ENCODE measurements at regions not wholly inside any gene's neighbourhood (a gene's known extent, or its start where the extent isn't known, plus 50 kb on each side); places are given as distances from the start of the nearest gene placed in this dataset.

- TF ChIP-seq, protein P1, sequence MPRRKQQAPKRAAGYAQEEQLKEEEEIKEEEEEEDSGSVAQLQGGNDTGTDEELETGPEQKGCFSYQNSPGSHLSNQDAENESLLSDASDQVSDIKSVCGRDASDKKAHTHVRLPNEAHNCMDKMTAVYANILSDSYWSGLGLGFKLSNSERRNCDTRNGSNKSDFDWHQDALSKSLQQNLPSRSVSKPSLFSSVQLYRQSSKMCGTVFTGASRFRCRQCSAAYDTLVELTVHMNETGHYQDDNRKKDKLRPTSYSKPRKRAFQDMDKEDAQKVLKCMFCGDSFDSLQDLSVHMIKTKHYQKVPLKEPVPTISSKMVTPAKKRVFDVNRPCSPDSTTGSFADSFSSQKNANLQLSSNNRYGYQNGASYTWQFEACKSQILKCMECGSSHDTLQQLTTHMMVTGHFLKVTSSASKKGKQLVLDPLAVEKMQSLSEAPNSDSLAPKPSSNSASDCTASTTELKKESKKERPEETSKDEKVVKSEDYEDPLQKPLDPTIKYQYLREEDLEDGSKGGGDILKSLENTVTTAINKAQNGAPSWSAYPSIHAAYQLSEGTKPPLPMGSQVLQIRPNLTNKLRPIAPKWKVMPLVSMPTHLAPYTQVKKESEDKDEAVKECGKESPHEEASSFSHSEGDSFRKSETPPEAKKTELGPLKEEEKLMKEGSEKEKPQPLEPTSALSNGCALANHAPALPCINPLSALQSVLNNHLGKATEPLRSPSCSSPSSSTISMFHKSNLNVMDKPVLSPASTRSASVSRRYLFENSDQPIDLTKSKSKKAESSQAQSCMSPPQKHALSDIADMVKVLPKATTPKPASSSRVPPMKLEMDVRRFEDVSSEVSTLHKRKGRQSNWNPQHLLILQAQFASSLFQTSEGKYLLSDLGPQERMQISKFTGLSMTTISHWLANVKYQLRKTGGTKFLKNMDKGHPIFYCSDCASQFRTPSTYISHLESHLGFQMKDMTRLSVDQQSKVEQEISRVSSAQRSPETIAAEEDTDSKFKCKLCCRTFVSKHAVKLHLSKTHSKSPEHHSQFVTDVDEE (CRISPR knock-in tag; IDR thresholded peaks at IDR 0.05) = no peak
- TF ChIP-seq CSRNP3 (CRISPR knock-in tag; IDR thresholded peaks at IDR 0.05) = no peak
Observed at GRCh38 chr14:21748869-21749303, 75.3 kb upstream of the OR4E1 start (continued).

DNA sequence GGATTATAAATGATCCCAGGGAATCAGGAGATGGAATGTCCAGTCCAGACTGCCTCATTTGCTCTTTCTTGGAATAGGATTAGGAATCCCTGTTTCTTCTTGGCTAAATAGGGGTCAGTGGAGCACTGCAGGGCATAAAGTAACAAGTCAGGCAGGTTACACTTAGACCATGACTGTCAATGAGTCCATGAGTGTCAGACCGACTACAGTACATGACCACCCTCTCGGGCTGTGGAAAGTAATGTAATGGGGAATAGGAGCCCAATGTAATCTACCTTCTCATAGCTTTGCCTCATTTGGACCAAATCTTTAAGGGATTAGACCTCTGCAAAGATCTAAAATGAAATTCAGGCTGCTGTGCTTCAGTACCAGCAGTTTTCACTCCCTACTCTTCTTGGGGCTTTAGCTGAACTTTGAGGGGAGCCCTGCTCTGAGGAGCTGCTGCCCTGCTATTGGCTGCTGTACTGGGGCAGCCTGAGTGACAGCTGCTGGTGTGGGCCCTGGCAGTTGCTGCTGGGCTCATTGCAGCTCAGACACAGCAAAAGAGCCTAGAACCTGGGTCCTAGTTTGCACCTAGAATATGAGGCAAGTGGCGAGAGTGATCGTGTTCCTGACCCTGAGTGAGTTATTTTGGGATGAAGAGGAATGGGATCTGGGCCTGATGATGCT, 62.2 kb upstream of the OR4E1 start:
- ATAC-seq = no peak
- no peak for TF ChIP-seq ESRRG (CRISPR knock-in tag; IDR thresholded peaks at IDR 0.05)
- no peak for TF ChIP-seq ZC3H10 (CRISPR knock-in tag; IDR thresholded peaks at IDR 0.05)
- TF ChIP-seq GLIS3 (CRISPR knock-in tag; IDR thresholded peaks at IDR 0.05) = no peak
- TF ChIP-seq BACH2 (CRISPR knock-in tag; IDR thresholded peaks at IDR 0.05; ENCODE audit: borderline replicate concordance) = no peak
- no peak for TF ChIP-seq ZNF70 (CRISPR knock-in tag; IDR thresholded peaks at IDR 0.05)
- no peak for TF ChIP-seq ZNF565 (CRISPR knock-in tag; conservative IDR thresholded peaks at IDR 0.05; ENCODE audit: low read depth)
- no peak for TF ChIP-seq PATZ1 (CRISPR knock-in tag; IDR thresholded peaks at IDR 0.05; ENCODE audit: borderline replicate concordance)
- TF ChIP-seq CSDC2 (CRISPR knock-in tag; IDR thresholded peaks at IDR 0.05) = no peak
- TF ChIP-seq CSRNP3 (CRISPR knock-in tag; IDR thresholded peaks at IDR 0.05) = no peak
- TF ChIP-seq, protein P1 (CRISPR knock-in tag; IDR thresholded peaks at IDR 0.05) = no peak
- no peak for TF ChIP-seq POU6F1 (CRISPR knock-in tag; IDR thresholded peaks at IDR 0.05; ENCODE audit: borderline replicate concordance, low read depth)
- no peak for TF ChIP-seq ISL1 (CRISPR knock-in tag; IDR thresholded peaks at IDR 0.05)
- TF ChIP-seq ZFP30 (CRISPR knock-in tag; IDR thresholded peaks at IDR 0.05) = no peak
- TF ChIP-seq TCF4 (CRISPR knock-in tag; IDR thresholded peaks at IDR 0.05; ENCODE audit: borderline replicate concordance) = no peak
- TF ChIP-seq RARB (CRISPR knock-in tag; IDR thresholded peaks at IDR 0.05) = no peak
- no peak for TF ChIP-seq ZFP3 (CRISPR knock-in tag; IDR thresholded peaks at IDR 0.05)
- no peak for TF ChIP-seq OSR1 (CRISPR knock-in tag; IDR thresholded peaks at IDR 0.05)
- TF ChIP-seq PPARA (CRISPR knock-in tag; IDR thresholded peaks at IDR 0.05; ENCODE audit: borderline replicate concordance) = no peak
- no peak for TF ChIP-seq TOX (CRISPR knock-in tag; IDR thresholded peaks at IDR 0.05; ENCODE audit: borderline replicate concordance)
